Right atrium auricular region (tissue), 2 donors: ENCODE measurements at regions not wholly inside any gene's neighbourhood (a gene's known extent, or its start where the extent isn't known, plus 50 kb on each side); places are given as distances from the start of the nearest gene placed in this dataset.

Experiments used
- DNase-seq: peaks from one replicate; pipeline ENCODE4 v3.0.0-alpha.2; 2019; ENCODE audit warnings: low spot score
- H3K27ac ChIP-seq, 2 donors: fragments of 200-600 bp; sonication (generic); 1 replicate in 1 of 2; 2 replicates in 1 of 2; pipeline ENCODE4 v1.5.1; 2016 to 2019
- H3K27me3 ChIP-seq, 2 donors: fragments of 200-600 bp; sonication (generic); one replicate each; pipeline versions ENCODE4 v1.5.1 to v1.6.0; 2017 to 2019
- H3K36me3 ChIP-seq: fragments of 200-600 bp; sonication (generic); one replicate; pipeline ENCODE4 v1.5.1; 2016
- H3K4me1 ChIP-seq, 2 donors: fragments of 200-600 bp; sonication (generic); one replicate each; pipeline versions ENCODE4 v1.5.1 to v1.6.0; 2017 to 2019
- H3K4me3 ChIP-seq, 2 donors: fragments of 200-600 bp; sonication (generic); 1 replicate in 1 of 2; 2 replicates in 1 of 2; pipeline ENCODE4 v1.5.1; 2017 to 2019; ENCODE audit warnings: mild to moderate bottlenecking in 1 of 2, moderate library complexity in 1 of 2
- H3K9me3 ChIP-seq, 2 donors: fragments of 200-600 bp; sonication (generic); one replicate each; pipeline ENCODE4 v1.5.1; 2019
- TF ChIP-seq, protein P1 (sequence below), 2 donors: fragments of 200-600 bp; sonication (generic); IDR thresholded peaks; one replicate each; pipeline ENCODE4 v1.5.1; 2019; ENCODE audit warnings: antibody characterized with exemption in 2 of 2

DNA sequence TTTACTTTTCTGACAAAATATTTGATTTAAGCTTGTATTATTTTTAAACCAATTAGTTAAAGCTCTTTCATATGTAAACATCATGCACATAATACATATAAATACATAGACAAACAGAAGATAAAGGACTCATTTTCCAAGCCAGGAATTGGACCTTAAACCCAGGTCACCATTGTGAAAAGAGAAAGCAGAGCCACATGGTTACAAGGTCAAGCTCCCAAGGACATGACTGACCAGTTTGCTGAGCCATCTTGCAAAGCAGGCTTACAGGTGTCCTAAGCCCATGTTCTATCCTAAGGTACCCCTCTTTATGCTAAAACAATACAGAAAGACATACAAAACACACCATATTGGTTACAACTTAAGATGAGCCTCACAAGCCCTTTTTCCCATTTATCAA, 50.5 kb upstream of the DNAJC19 start:
- no peak overlapping the region for H3K27ac ChIP-seq
- H3K4me1 ChIP-seq: no peaks in the 10 kb centered on the region
- no peak overlapping the region for H3K4me3 ChIP-seq
- H3K27me3 ChIP-seq: no peaks in the 10 kb centered on the region
- TF ChIP-seq, protein P1, sequence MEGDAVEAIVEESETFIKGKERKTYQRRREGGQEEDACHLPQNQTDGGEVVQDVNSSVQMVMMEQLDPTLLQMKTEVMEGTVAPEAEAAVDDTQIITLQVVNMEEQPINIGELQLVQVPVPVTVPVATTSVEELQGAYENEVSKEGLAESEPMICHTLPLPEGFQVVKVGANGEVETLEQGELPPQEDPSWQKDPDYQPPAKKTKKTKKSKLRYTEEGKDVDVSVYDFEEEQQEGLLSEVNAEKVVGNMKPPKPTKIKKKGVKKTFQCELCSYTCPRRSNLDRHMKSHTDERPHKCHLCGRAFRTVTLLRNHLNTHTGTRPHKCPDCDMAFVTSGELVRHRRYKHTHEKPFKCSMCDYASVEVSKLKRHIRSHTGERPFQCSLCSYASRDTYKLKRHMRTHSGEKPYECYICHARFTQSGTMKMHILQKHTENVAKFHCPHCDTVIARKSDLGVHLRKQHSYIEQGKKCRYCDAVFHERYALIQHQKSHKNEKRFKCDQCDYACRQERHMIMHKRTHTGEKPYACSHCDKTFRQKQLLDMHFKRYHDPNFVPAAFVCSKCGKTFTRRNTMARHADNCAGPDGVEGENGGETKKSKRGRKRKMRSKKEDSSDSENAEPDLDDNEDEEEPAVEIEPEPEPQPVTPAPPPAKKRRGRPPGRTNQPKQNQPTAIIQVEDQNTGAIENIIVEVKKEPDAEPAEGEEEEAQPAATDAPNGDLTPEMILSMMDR (IDR thresholded peaks at IDR 0.05): no peak
- H3K36me3 ChIP-seq: no peaks in the 10 kb centered on the region
- no peak for DNase-seq
- H3K9me3 ChIP-seq: peaks cover 0 to 8% of the 10 kb centered on the region in 2 donors
